ENCODE measurements at regions not wholly inside any gene's neighbourhood (a gene's known extent, or its start where the extent isn't known, plus 50 kb on each side); places are given as distances from the start of the nearest gene placed in this dataset.

GRCh38 chr14:96690713-96691383, 106.3 kb upstream of the VRK1 start:
- ATAC-seq = no peak
- H3K27me3 ChIP-seq (ENCODE audit: control insufficient read depth, insufficient read depth) = no peaks in the 10 kb centered on the region
- DNase-seq = no peak
- H3K9me3 ChIP-seq (ENCODE audit: control insufficient read depth, low read length) = no peaks in the 10 kb centered on the region
- 75% methylated on average over 4 of the region's 4 CpGs for WGBS
- no peak overlapping the region for H3K4me3 ChIP-seq (ENCODE audit: low read length)
- H3K27ac ChIP-seq (ENCODE audit: low read length) = no peak overlapping the region
- no peaks in the 10 kb centered on the region for H3K4me1 ChIP-seq (ENCODE audit: control insufficient read depth, insufficient read depth, low read length)
- intact Hi-C loops (cut with DNase I) = no loop called here

- Histone ChIP-seq H3K27ac (ENCODE audit: low read length) (no peak overlapping the region), H3K9me3 (ENCODE audit: control insufficient read depth, low read length) (no peaks in the 10 kb centered on the region), H3K27me3 (ENCODE audit: control insufficient read depth, insufficient read depth) (no peaks in the 10 kb centered on the region), H3K4me3 (ENCODE audit: low read length) (no peak overlapping the region), H3K4me1 (ENCODE audit: control insufficient read depth, insufficient read depth, low read length) (no peaks in the 10 kb centered on the region)
- WGBS = 50% methylated on average over 4 of the region's 4 CpGs
- no peak for ATAC-seq
- intact Hi-C loops (cut with DNase I) = no loop called here
- no peak for DNase-seq
These were observed 103.8 kb upstream of the VRK1 start for GRCh38 chr14:96693252-96693820.

GRCh38 chr14:96693987-96694386, 103.2 kb upstream of the VRK1 start:
- 54% methylated on average over 4 of the region's 4 CpGs for WGBS
- ATAC-seq (no peak), DNase-seq (no peak)
- H3K4me3 ChIP-seq (ENCODE audit: low read length) = no peak overlapping the region
- H3K9me3 ChIP-seq (ENCODE audit: control insufficient read depth, low read length) = no peaks in the 10 kb centered on the region
- no peaks in the 10 kb centered on the region for H3K4me1 ChIP-seq (ENCODE audit: control insufficient read depth, insufficient read depth, low read length)
- intact Hi-C loops (cut with DNase I) = no loop called here
- no peaks in the 10 kb centered on the region for H3K27me3 ChIP-seq (ENCODE audit: control insufficient read depth, insufficient read depth)
- H3K27ac ChIP-seq (ENCODE audit: low read length) = no peak overlapping the region

DNA sequence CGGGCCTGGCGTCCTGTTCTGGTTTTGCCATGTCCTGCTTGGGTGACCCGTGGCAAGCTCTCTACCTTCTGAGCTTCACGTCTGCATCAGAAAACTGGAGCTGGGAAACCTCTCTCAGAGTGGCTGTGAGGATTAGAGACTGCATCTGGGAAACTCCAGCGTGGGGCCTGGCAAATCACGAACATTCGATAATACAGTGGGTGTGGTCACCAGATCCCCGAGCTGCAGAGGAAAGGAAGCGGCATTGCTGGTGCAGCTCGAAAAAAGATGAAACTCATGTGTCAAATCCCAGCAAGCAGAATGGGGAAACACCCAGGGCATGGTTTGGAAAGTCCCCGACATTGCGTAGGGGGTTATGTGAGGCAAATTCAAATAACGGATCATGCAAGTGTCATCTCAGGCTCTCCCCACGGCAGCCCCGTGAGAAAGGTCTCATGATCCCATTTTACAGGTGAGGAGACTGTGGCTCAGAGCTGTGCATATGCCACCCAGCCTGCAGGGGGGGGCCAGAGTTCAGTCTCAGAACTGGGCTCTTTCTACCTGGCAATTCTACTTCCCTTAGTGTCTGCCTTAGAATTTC, 98.1 kb upstream of the VRK1 start:
- Histone ChIP-seq H3K27me3 (ENCODE audit: control insufficient read depth, insufficient read depth) (no peaks in the 10 kb centered on the region), H3K4me3 (ENCODE audit: low read length) (no peak overlapping the region), H3K27ac (ENCODE audit: low read length) (no peak overlapping the region), H3K4me1 (ENCODE audit: control insufficient read depth, insufficient read depth, low read length) (no peaks in the 10 kb centered on the region), H3K9me3 (ENCODE audit: control insufficient read depth, low read length) (no peaks in the 10 kb centered on the region)
- ATAC-seq = no peak
- intact Hi-C loops (cut with DNase I) = no loop called here
- WGBS = 81% methylated on average over 15 of the region's 15 CpGs
- DNase-seq = no peak

DNA sequence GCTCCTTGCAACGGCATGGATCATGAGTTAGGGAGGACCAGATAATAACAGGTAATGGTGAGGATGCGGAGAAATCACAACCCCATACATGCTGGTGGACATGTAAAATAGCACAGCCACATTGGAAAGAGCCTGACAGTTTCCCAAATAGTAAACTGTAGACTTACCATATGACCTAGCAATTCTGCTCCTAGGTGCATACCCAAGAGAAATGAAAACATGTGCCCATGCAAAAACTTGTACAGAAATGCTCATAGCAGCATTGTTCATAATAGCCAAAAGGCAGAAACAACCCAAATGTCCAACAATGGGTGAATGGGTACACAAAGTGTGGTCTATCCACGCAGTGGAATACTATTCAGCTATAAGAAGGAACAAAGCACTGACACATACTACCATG, 97.5 kb upstream of the VRK1 start:
- Histone ChIP-seq H3K4me1 (ENCODE audit: control insufficient read depth, insufficient read depth, low read length) (no peaks in the 10 kb centered on the region), H3K4me3 (ENCODE audit: low read length) (no peak overlapping the region), H3K27ac (ENCODE audit: low read length) (no peak overlapping the region), H3K27me3 (ENCODE audit: control insufficient read depth, insufficient read depth) (no peaks in the 10 kb centered on the region), H3K9me3 (ENCODE audit: control insufficient read depth, low read length) (no peaks in the 10 kb centered on the region)
- intact Hi-C loops (cut with DNase I) = no loop called here
- WGBS = 98% methylated on average over 3 of the region's 3 CpGs
- DNase-seq (no peak), ATAC-seq (no peak)

DNA sequence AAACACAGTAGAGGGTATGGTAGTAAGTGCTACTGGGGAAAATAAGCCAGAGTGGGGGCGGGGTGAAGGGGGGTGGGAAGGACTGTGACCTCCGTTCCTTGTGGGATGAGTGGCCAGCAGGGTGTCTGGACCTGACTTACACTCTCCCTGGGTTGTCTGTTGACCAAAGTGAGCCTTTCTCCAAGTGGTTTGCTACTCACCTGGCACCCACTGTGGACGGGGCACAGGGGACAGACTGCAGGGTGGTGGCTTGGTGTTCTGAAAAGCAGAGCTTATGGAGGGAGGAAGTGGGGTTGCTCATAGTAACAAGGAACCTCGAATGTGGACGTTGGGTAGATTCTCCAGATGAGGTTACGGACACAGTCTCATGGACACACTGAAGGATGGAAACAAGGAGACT, 94.4 kb upstream of the VRK1 start:
- H3K27ac ChIP-seq (ENCODE audit: low read length) = no peak overlapping the region
- 79% methylated on average over 6 of the region's 6 CpGs for WGBS
- DNase-seq (no peak), ATAC-seq (no peak)
- no peaks in the 10 kb centered on the region for H3K9me3 ChIP-seq (ENCODE audit: control insufficient read depth, low read length)
- no peaks in the 10 kb centered on the region for H3K4me1 ChIP-seq (ENCODE audit: control insufficient read depth, insufficient read depth, low read length)
- no peak overlapping the region for H3K4me3 ChIP-seq (ENCODE audit: low read length)
- no peaks in the 10 kb centered on the region for H3K27me3 ChIP-seq (ENCODE audit: control insufficient read depth, insufficient read depth)
- intact Hi-C loops (cut with DNase I) = no loop called here

- intact Hi-C loops (cut with DNase I) = no loop called here
- H3K27me3 ChIP-seq (ENCODE audit: control insufficient read depth, insufficient read depth) = no peaks in the 10 kb centered on the region
- WGBS = 54% methylated on average over 10 of the region's 10 CpGs
These were observed 91.6 kb upstream of the VRK1 start for GRCh38 chr14:96705422-96706092.

GRCh38 chr14:96706893-96707292, 90.3 kb upstream of the VRK1 start:
- H3K9me3 ChIP-seq (ENCODE audit: control insufficient read depth, low read length) = no peaks in the 10 kb centered on the region
- intact Hi-C loops (cut with DNase I) = no loop called here
- H3K4me1 ChIP-seq (ENCODE audit: control insufficient read depth, insufficient read depth, low read length) = no peaks in the 10 kb centered on the region
- no peaks in the 10 kb centered on the region for H3K27me3 ChIP-seq (ENCODE audit: control insufficient read depth, insufficient read depth)
- H3K27ac ChIP-seq (ENCODE audit: low read length) = no peak overlapping the region
- no peak overlapping the region for H3K4me3 ChIP-seq (ENCODE audit: low read length)
- WGBS = 67% methylated on average over 4 of the region's 4 CpGs
- ATAC-seq = no peak
- DNase-seq = no peak

More at GRCh38 chr14:96705422-96706092, 91.6 kb upstream of the VRK1 start:
- H3K4me1 ChIP-seq (ENCODE audit: control insufficient read depth, insufficient read depth, low read length) = no peaks in the 10 kb centered on the region
- H3K9me3 ChIP-seq (ENCODE audit: control insufficient read depth, low read length) = no peaks in the 10 kb centered on the region
- no peak overlapping the region for H3K27ac ChIP-seq (ENCODE audit: low read length)
- DNase-seq (no peak), ATAC-seq (no peak)
- no peak overlapping the region for H3K4me3 ChIP-seq (ENCODE audit: low read length)

DNA sequence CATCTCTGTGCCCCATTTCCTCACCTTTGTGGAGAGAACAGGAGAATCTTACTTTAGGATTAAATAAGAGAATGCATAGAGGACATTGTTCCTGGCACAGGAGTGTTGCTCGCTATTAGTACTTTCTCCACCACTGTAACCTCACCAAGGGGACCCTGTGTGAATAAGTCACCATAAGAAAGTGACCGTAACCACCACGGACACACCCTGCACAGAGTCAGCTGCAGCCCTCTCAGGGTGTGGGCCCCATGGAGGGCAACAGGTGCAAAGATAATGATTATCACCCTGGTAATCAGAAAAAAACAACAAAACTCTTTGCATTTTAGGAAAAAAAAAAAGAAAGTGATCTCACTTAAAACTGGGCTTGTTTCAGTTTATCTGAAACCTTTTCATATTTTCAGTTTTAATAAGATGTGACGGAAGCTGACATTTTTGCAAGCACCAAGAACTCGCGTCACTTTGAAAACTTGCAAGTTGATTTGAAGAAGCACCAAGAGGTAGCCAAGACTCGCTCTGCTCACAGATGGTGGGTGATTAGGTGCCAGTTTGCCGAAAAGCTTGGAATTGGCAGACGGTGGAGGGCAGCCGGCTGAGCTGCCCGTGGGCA, 87.0 kb upstream of the VRK1 start:
- H3K4me3 ChIP-seq (ENCODE audit: low read length) = no peak overlapping the region
- WGBS = 84% methylated on average over 11 of the region's 11 CpGs

GRCh38 chr14:96711559-96712267, 85.5 kb upstream of the VRK1 start:
- ATAC-seq (no peak), DNase-seq (no peak)
- Histone ChIP-seq H3K4me1 (ENCODE audit: control insufficient read depth, insufficient read depth, low read length) (no peaks in the 10 kb centered on the region), H3K9me3 (ENCODE audit: control insufficient read depth, low read length) (no peaks in the 10 kb centered on the region), H3K4me3 (ENCODE audit: low read length) (no peak overlapping the region), H3K27me3 (ENCODE audit: control insufficient read depth, insufficient read depth) (no peaks in the 10 kb centered on the region), H3K27ac (ENCODE audit: low read length) (no peak overlapping the region)
- intact Hi-C loops (cut with DNase I) = no loop called here
- WGBS = 77% methylated on average over 15 of the region's 15 CpGs

More for the DNA sequence above, 87.0 kb upstream of the VRK1 start:
- no peak for ATAC-seq
- Histone ChIP-seq H3K27ac (ENCODE audit: low read length) (no peak overlapping the region), H3K27me3 (ENCODE audit: control insufficient read depth, insufficient read depth) (no peaks in the 10 kb centered on the region), H3K9me3 (ENCODE audit: control insufficient read depth, low read length) (no peaks in the 10 kb centered on the region), H3K4me1 (ENCODE audit: control insufficient read depth, insufficient read depth, low read length) (no peaks in the 10 kb centered on the region)
- no peak for DNase-seq
- intact Hi-C loops (cut with DNase I) = no loop called here

Measured in right cardiac atrium (tissue), 5 donors.